Fibroblast of lung (primary cell): ENCODE measurements at regions not wholly inside any gene's neighbourhood (a gene's known extent, or its start where the extent isn't known, plus 50 kb on each side); places are given as distances from the start of the nearest gene placed in this dataset.
"Not testable (repeated sequence)": the region's sequence is repeated elsewhere in the genome, so short reads cannot be mapped to it uniquely, and the experiment has no call there.

Experiments used
- DNase-seq, 2 donors: peaks; one replicate each; pipeline versions ENCODE4 v3.0.0 to v3.0.0-alpha.2; 2010; ENCODE audit warnings: low read depth in 2 of 2
- H2AFZ ChIP-seq: 2 replicates; pipeline ENCODE4 v1.5.1; 2012; ENCODE audit warnings: low read length, control low read depth, inconsistent platforms
- H3K27ac ChIP-seq: 2 replicates; pipeline ENCODE4 v1.5.1; 2011; ENCODE audit warnings: low read length, control low read depth; ENCODE audit not compliant: insufficient read depth
- H3K27me3 ChIP-seq: 2 replicates; pipeline ENCODE4 v1.5.1; 2011; ENCODE audit warnings: mild to moderate bottlenecking, low read length; ENCODE audit not compliant: control insufficient read depth, insufficient read depth
- H3K36me3 ChIP-seq: 2 replicates; pipeline ENCODE4 v1.5.1; 2011; ENCODE audit warnings: low read length; ENCODE audit not compliant: control insufficient read depth, insufficient read depth
- H3K4me1 ChIP-seq: 2 replicates; pipeline ENCODE4 v1.5.1; 2011; ENCODE audit warnings: low read length; ENCODE audit not compliant: control insufficient read depth, insufficient read depth; ENCODE audit errors: extremely low read depth
- H3K4me2 ChIP-seq: 2 replicates; pipeline ENCODE4 v1.5.1; 2011; ENCODE audit warnings: low read length, control low read depth; ENCODE audit not compliant: insufficient read depth; ENCODE audit errors: extremely low read depth
- H3K4me3 ChIP-seq, 4 experiments: fragments of 200-600 bp in 1 of 4; sonication (generic) in 1 of 4; replicated peaks in 1 of 4; 2 replicates each; pipeline ENCODE4 v1.5.1; 2011 to 2016; ENCODE audit warnings: low read length in 4 of 4, low read depth in 3 of 4, mild to moderate bottlenecking in 3 of 4, control low read depth in 2 of 4, inconsistent platforms in 1 of 4, mixed read lengths in 1 of 4; ENCODE audit not compliant: insufficient read depth in 1 of 4; ENCODE audit errors: control extremely low read depth in 1 of 4
- H3K79me2 ChIP-seq: 2 replicates; pipeline ENCODE4 v1.5.1; 2012; ENCODE audit warnings: mild to moderate bottlenecking, low read length, inconsistent platforms; ENCODE audit not compliant: control insufficient read depth, insufficient read depth
- H3K9ac ChIP-seq: 2 replicates; pipeline ENCODE4 v1.5.1; 2011; ENCODE audit warnings: mild to moderate bottlenecking, low read length, control low read depth; ENCODE audit not compliant: insufficient read depth
- H3K9me3 ChIP-seq: 2 replicates; pipeline ENCODE4 v1.5.1; 2012; ENCODE audit warnings: low read depth, low read length; ENCODE audit not compliant: control insufficient read depth, insufficient read depth
- H4K20me1 ChIP-seq: 2 replicates; pipeline ENCODE4 v1.5.1; 2011; ENCODE audit warnings: low read length; ENCODE audit not compliant: control insufficient read depth, insufficient read depth; ENCODE audit errors: extremely low read depth
- EZH2 ChIP-seq: IDR thresholded peaks from 2 replicates; pipeline ENCODE4 v1.5.1; 2012; ENCODE audit warnings: low read length, control low read depth, mild to moderate bottlenecking; ENCODE audit errors: missing control alignments
- TF ChIP-seq, protein P1 (sequence below), 2 donors: IDR thresholded peaks in 1 of 2; conservative IDR thresholded peaks in 1 of 2; 1 replicate in 1 of 2; 2 replicates in 1 of 2; pipeline ENCODE4 v1.5.1; 2011 to 2012; ENCODE audit warnings: low read length in 2 of 2, control low read depth in 1 of 2, inconsistent platforms in 1 of 2, low read depth in 1 of 2, mild to moderate bottlenecking in 1 of 2

GRCh38 chr12:127809275-127809674, 457.7 kb upstream of the TMEM132C start:
- no peak overlapping the region for H3K9ac ChIP-seq
- no peaks in the 10 kb centered on the region for H3K4me1 ChIP-seq
- H3K9me3 ChIP-seq: no peaks in the 10 kb centered on the region
- no peaks in the 10 kb centered on the region for H4K20me1 ChIP-seq
- H3K4me3 ChIP-seq: no peak overlapping the region
- no peak for TF ChIP-seq EZH2
- TF ChIP-seq, protein P1, sequence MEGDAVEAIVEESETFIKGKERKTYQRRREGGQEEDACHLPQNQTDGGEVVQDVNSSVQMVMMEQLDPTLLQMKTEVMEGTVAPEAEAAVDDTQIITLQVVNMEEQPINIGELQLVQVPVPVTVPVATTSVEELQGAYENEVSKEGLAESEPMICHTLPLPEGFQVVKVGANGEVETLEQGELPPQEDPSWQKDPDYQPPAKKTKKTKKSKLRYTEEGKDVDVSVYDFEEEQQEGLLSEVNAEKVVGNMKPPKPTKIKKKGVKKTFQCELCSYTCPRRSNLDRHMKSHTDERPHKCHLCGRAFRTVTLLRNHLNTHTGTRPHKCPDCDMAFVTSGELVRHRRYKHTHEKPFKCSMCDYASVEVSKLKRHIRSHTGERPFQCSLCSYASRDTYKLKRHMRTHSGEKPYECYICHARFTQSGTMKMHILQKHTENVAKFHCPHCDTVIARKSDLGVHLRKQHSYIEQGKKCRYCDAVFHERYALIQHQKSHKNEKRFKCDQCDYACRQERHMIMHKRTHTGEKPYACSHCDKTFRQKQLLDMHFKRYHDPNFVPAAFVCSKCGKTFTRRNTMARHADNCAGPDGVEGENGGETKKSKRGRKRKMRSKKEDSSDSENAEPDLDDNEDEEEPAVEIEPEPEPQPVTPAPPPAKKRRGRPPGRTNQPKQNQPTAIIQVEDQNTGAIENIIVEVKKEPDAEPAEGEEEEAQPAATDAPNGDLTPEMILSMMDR (conservative IDR thresholded peaks at IDR 0.05 in 1 of 2, IDR thresholded peaks at IDR 0.05 in 1 of 2; ENCODE audit: low read depth in 1 of 2, low read length in 2 of 2): no peak
- H3K79me2 ChIP-seq: no peaks in the 10 kb centered on the region
- peak in 1 of 2 donors; percentile 92 for DNase-seq
- H3K27ac ChIP-seq: no peak overlapping the region
- H3K36me3 ChIP-seq: no peaks in the 10 kb centered on the region
- no peak overlapping the region for H3K4me2 ChIP-seq
- no peaks in the 10 kb centered on the region for H3K27me3 ChIP-seq
- H2AFZ ChIP-seq: no peak overlapping the region

DNA sequence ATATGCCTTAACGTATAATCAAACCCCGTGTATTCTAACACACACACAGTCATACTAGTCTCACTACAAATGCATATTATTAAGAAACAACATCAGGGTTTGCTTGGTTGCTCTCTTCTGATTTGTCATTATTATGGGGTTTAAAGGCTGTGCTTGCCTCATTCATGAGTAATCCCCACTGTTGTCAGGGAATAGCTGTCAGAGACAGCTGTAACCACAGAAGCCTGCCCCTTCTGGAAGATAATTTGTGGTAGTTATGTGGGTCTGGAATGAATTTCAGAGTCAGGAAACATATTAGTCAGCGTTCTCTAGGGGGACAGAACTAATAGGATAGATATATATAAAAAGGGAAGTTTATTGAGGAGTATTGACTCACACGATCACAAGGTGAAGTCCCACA, 456.9 kb upstream of the TMEM132C start:
- Histone ChIP-seq H3K36me3 (no peaks in the 10 kb centered on the region), H4K20me1 (no peaks in the 10 kb centered on the region), H3K4me3 (no peak overlapping the region), H2AFZ (no peak overlapping the region), H3K4me2 (no peak overlapping the region), H3K79me2 (no peaks in the 10 kb centered on the region), H3K9ac (no peak overlapping the region), H3K9me3 (no peaks in the 10 kb centered on the region), H3K27me3 (no peaks in the 10 kb centered on the region), H3K4me1 (no peaks in the 10 kb centered on the region), H3K27ac (peak overlapping the region; percentile 31)
- DNase-seq: peak; percentile 0 to 99
- TF ChIP-seq EZH2: no peak
- TF ChIP-seq, protein P1 (conservative IDR thresholded peaks at IDR 0.05 in 1 of 2, IDR thresholded peaks at IDR 0.05 in 1 of 2; ENCODE audit: low read depth in 1 of 2, low read length in 2 of 2): no peak

- not testable (repeated sequence) for H2AFZ ChIP-seq, H3K9ac ChIP-seq, H3K9me3 ChIP-seq, H3K4me3 ChIP-seq, H3K4me2 ChIP-seq, DNase-seq, H3K36me3 ChIP-seq, H3K79me2 ChIP-seq, H4K20me1 ChIP-seq, H3K27me3 ChIP-seq, H3K4me1 ChIP-seq
- H3K27ac ChIP-seq: peak overlapping the region; percentile 31
Measured at GRCh38 chr12:127810459-127810858, 456.5 kb upstream of the TMEM132C start.
